Activated T-cell treated with anti-CD3 and anti-CD28 coated beads, Interleukin-2, amount 50 U/mL, for 48 hours (primary cell): ENCODE measurements at regions not wholly inside any gene's neighbourhood (a gene's known extent, or its start where the extent isn't known, plus 50 kb on each side); places are given as distances from the start of the nearest gene placed in this dataset.

Experiments used
- DNase-seq, 2 experiments: peaks; one replicate each; pipeline ENCODE4 v3.0.0-alpha.2; 2020

DNA sequence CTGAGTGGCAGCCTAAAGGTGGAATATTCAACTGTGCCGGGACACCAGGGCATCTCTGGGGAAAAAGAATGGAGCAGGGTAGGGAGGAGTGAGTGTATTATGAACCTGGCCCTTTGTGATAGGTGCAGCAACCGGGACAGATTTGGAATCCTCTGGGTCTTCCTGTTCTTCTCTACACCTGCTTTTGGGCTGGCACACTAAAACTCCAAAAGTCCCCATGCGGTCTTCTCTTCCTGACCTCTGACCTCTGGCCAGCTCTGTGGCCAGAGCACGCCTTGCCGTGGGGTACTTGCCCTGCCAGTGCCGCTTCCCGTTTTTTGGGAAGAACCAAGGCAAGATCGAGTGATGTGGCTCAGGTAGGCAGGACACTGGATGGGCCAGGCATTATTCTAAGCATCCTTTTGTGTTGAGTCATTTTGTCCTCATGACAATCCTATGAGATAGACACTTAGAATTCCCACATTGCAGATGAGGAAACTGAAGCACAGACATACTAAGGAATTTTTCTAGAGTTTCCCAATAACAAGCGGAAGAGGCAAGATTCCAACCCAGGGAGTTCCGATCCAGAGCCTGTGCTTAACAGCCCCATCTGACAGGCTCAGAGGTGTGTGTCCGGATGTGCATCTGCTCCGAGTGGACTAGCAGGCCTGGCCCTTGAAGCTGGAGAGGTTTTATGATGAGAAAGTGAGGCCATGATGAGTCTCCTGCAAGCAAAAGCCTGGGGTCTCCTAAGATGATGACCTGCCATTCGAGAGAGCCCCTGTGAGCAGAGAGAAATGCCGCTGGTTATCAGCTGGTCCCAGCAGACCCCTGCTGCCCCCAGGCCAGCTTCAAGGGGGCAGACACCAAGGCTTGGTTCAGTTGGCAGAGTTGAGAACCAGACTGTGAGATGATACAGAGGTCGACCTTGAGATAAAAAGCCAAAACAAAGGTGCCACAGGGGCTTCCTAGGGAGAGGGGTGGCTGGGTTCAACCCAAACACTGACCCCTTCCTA is 67.9 kb upstream of the ESRRB start:
- DNase-seq = no peak

DNA sequence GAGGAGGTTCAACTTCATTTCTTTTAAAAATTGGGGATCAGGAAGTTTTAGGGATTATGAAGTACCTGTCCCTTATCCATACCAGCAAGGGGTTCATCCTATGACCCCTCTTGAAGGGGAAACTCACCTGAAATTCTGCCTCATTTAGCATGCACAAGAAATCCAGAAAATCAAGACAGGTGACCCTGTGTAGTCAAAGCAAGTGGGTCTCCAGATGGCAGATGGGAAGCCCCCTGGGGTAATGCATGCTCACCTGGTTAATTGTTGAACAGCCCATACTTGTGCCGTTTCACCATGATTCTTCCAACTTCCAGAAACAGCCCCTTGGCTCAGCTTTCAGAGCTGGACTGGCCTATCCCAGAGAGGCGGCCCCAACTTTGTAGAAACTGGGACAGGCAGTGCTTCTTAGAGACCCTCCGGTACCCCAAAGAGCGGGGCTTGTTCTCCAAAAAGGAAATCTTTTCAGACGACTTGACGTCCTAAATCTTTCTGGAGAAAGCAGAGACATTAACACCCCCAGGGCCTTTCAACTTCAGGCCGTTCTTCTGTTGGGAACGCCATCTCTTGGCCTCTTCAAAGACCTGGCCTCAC is 66.3 kb upstream of the ESRRB start:
- no peak for DNase-seq

DNA sequence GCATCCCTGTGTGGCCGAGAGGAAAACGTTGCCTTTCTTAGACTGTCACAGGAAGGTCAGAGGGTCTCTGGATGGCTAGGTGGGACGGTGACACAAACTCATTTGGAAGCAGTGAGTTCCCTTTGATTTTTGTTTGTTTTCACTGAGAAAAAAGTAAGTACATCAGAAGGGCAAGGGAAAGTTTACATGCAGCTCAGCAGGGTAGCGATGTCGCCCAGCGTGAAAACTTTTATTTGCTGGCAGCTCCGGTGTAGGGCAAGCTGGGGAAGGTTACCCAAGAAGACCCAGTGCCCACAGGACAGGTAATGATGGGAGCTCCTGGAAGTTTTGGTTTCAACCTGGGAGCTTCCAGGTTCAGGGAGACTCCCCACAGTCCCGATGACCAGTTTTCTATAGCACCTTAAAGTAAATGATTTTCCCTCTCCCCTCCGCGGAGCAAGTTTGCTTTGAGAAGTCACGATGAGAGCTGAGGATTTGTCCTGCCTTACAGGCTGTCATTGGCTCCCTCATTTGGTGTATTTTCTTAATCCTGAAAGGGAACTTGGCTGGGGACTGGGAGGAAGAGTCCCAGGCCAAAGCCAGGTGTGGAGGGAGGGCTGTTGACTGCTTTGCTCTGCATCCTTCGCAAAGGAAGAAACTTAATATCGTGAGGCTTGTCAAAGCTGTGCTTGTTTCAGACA is 64.7 kb upstream of the ESRRB start:
- no peak for DNase-seq

DNA sequence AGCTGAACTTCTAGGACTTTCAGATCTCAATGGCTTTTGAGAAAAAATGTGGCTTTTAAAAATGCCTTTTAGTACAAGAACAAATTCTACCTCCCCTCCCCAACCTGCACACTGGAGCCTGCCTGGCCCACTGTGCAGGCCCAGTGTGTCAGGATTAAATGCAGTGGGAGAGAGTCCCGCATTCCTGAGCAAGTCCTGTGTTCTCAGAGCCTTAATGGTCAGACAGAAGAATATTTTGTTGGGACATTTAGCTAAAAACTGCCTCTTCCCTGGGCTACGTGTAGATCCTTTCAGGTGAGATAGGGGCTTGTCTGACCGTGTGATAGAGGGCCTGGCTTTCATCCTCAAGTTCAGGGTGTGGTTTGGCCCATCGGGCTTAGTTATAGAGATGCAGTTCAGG is 63.1 kb upstream of the ESRRB start:
- DNase-seq = no peak

DNA sequence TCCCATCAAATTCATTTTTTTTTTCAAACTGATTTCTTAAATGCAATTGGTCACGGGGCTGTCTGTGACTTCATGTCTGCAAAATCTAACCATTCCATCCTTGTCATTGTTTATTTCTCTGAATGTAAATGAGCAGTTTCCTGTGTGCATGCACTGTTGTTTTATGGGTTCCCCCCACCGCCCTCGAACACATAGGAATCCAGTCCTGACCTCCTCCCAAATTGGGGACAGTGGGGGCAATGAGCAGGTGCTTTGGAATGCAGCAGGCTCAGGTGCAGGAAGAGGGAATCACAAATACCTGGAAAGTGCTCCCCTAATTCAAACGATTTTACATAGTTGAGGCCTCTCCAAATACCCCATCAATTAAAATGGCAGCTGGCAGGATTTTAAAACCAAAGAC is 62.6 kb upstream of the ESRRB start:
- no peak for DNase-seq

DNA sequence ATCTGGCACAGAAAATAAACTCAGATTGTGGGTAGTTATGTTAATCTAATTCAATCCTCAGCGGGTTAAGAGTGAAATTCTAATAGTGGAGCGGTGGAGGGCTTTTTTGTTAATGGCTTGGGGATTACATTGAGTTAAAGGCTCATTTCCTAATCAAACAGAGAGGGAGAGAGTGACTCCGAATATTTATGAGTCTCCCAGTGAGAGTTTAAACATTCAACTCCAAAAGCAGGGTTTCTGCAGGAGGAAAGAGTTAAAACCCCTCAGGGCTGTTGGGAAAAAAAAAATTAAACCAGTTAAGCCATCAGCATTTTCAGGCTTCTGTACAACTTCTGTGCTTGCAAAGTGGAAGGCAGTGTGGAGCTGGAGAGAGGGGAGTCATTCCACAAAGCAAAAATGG is 62.1 kb upstream of the ESRRB start:
- no peak for DNase-seq

DNA sequence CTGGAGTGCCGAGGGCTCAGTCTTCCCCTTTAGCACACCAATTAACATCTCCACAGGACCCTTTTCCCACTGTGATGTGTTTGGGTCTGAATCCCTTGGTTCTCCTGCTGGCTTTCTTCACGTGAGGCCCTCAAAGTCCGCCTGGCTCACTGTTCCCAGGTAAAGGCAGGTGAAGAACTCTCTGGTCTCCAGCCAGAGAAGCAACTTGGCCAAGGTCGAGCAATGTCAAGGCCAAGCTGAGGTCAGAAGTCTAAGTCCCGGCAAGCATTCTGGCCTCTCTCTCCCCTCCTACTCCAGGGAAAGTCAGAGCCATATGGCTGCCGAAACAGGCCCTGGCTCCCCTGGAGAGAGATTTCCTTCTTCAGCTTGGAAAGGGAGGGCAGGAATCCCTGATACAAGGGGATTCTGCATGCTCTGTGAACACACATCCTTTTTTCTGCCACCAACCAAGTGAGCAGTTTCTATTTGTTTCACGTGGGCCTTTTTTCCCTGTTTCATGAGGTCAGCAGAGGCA is 61.4 kb upstream of the ESRRB start:
- no peak for DNase-seq

DNA sequence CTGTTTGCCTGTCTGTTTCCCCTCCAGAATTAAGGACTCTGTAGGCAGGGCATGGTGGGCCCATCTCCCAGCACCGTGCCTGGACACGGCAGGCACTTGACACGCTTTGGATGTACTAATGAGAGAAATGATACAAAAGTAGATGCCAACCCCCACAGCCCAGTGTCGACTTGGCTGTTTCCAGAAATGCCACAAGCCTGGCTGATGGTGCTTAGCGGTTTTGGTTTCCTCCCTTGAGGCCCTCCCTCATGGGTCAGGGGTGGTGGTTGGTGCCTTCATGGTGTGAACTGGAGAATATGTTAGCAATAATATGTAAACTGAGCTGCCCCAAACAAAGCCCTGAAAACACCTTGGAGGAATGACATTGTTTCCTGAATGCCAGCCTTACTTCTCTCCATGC is 55.5 kb upstream of the ESRRB start:
- no peak for DNase-seq

DNA sequence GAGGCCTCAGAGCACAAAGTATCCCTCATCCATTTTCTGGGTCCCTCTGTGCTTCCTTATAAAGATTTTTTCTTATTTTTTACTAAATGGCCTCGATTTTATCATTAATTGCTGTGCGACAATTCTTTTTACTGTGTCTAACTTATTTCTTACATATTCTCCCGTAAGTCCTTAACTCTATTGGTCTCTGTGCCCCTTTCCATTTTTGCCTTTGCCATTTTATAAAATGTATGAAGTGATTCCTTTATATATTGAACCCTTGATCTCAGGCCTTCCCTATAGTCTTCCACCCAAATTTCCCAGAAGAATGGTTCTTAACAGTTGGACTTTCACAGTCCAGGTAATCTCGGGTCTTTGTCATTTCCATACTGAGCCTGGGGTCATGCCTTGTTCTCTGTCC is 55.0 kb upstream of the ESRRB start:
- DNase-seq = no peak

DNA sequence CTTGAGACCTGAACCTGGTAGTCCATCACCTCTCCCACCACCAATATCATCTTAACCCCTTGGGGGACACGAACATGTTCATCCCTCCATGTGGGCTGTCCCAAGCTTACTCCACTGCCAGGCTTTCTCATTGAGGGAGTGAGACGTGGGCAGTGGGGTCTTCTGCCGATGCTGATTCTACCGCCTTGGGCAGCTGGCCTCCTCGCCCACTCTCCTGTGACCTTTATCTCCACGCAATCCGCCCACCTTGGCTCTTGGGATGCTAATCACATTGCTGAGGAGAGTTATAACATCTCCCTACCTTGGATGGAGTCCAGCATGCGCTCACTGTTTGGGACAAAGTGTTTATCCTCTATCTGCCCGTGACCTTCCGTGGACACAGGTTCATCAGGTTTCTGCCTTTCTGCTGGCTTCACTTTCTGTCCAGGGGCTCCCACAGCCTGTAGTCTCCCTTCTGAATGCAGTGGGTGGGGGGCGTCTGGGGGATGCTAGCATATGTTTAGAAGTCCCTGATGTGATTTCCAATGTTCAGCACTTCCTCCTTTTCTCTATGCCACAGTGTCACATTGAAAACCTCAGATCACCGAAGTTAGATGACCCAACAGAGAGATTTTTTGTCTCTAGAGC is 53.2 kb upstream of the ESRRB start:
- no peak for DNase-seq

DNA sequence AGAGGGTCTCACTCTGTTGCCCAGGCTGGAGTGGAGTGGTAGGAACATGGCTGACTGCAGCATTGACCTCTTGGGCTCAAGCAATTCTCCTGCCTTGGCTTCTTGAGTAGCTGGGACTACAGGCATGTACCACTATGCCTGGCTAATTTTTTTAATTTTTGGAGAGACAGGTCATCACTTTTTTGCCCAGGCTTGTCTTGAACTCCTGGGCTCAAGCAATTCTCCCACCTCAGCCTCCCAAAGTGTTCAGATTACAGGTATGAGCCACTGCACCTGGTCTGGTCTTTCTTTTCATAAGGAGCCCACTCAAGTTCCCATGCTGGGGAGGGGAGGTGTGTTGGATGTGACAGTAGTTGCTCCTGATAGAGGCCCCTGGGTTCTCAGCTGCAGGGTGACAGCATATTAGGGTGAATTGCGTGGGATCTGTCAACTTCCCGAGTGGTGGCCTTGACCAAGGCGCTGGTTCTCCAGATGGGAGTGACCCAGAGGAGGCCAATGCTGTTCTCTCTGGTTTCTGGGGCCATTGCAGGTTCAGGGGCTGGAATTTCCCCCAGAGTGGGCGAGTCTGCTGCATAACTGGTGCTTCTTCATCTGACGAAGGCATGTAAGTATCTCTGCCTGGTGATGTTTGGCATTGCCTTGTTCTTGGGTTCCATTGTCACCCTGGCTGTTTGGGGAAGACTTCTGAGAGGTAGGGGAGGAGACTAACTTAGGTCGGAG is 52.4 kb upstream of the ESRRB start:
- DNase-seq = no peak

DNA sequence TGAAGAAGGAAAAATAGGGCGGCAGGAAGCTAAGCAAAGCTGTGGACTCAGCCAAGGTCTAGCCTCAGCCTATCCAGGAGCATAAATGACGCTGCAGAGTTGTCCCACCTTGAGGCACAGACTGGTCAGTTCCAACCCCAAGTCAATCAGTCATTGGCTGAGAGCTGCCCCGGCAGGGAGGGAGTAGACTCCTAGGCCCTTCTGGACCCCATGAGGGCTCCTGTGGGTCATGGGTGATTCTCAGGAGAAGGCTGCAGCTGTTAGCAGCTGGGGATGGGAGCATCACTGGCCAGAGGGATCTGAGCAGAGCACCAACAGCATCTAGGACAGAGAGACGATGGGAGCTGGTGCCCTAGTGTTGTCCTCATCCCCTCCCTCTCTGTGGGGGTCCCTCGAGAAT is 51.8 kb upstream of the ESRRB start:
- no peak for DNase-seq
